Hypothalamus (tissue), 51 donors: ENCODE measurements at regions not wholly inside any gene's neighbourhood (a gene's known extent, or its start where the extent isn't known, plus 50 kb on each side); places are given as distances from the start of the nearest gene placed in this dataset.

ENCODE experiments used
- DNase-seq, 51 donors: peaks; one replicate each; lab custom pipeline; 2025; lab: John Stamatoyannopoulos, UW

- DNase-seq = no peak
These were observed 1376.5 kb upstream of the ADGRL2 start for GRCh38 chr1:80424249-80424648.

GRCh38 chr1:80418134-80418533 lies 1382.6 kb upstream of the ADGRL2 start:
- no peak for DNase-seq

GRCh38 chr1:80417671-80418070 lies 1383.1 kb upstream of the ADGRL2 start:
- no peak for DNase-seq

DNA sequence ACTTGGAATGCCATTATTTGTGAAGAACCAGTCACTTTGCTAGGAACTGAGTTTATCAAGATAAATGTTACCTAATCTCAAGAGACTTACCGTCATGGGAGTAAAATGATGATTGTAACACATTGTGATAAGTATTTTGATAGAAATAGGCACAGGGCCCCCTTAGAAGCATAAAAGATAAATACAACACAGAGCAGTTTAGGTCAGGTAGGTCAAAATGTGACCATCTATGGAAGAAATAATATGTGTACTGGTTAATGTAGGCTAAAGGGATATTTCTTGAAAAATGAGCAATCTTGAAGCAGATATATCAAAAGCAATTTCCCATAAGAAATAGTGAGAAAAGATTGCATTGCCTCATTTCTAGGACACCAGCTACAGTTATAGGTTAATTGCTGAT lies 1386.8 kb upstream of the ADGRL2 start:
- DNase-seq = no peak

GRCh38 chr1:80410233-80410632 lies 1390.5 kb upstream of the ADGRL2 start:
- DNase-seq = no peak

DNA sequence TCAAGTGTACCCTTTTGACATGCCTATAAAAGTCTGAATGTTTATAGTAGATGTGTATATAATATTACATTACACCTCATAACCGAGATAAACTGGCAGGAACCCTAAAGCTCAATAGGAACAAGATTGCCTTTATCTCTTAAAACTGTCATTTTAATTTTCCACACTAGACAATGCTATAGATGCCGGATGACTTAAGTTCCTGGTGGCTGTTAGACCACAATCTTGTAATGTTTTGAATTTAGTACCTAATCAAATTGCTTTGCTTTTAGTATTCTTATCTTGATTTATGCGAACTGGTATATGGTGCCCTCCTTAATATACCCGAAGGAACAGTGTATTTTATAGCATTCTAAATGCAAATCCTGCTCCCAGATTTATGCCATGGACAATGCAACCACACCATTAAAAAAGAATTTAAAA lies 1397.0 kb upstream of the ADGRL4 start:
- no peak for DNase-seq

DNA sequence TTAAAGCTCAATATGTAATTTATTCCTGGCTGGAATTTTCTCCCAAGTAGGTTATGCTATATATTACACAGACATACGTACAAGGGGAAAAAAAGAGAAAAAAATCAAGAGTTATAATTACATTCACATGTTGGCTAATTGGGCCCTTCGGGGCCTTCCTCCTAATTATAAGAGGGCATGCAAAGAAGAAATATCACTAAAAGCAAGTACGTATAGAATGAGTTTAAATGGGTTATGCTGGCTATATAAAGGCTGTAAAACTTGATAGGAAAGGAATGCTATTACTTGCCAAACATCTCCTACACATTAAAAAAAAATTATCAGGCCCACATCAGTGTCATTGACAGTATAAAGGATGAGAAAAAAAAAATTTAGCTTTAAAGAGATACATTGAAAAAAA lies 1396.1 kb upstream of the ADGRL4 start:
- DNase-seq = no peak

- DNase-seq = no peak
These were observed 1395.2 kb upstream of the ADGRL4 start for GRCh38 chr1:80401757-80402156.

DNA sequence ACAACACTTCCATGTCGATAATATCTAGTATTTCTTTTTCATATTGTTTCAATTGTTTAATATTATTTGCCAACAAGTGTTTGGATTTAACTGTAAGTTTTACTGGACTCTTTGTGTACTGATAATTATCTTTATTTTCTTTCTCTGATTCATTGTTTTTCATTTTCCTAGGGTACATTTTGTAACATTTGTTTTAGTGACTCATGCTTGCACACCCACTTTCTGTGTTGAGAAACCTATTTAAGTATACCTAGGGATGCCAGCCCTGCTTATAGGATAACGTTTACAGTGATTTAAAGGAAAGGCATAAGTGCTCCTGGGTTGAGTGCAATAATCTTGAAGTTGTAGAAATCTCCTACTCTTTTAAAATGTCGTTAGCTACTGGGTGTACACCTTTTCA lies 1386.0 kb upstream of the ADGRL4 start:
- DNase-seq = no peak

GRCh38 chr1:80385650-80386049 lies 1379.1 kb upstream of the ADGRL4 start:
- no peak for DNase-seq

- DNase-seq = no peak
These were observed 1378.4 kb upstream of the ADGRL4 start for GRCh38 chr1:80384959-80385358.

GRCh38 chr1:80384083-80384830 lies 1377.7 kb upstream of the ADGRL4 start:
- no peak for DNase-seq

GRCh38 chr1:80375662-80376061 lies 1369.1 kb upstream of the ADGRL4 start:
- DNase-seq = no peak

DNA sequence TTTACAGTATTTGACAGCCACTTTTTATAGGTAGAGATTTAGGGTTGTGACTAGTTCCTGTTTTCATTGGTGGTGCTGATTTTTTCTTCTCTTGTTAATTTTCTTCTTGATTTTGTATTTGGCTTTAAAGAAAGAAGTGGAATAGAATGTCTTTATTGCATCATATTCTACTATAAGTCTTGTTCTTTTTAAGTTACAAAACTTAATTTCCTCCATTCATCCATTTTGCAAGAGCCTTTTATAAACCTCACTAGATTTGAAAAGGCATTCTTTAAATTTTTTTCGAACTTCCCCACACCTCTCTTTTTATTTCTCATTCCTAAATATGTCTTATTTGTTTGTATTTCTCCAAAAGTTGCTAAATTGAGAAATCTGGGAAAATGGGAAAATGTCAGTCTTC lies 1368.6 kb upstream of the ADGRL4 start:
- DNase-seq = no peak

- DNase-seq = no peak
These were observed 1363.2 kb upstream of the ADGRL4 start for GRCh38 chr1:80369780-80370179.

DNA sequence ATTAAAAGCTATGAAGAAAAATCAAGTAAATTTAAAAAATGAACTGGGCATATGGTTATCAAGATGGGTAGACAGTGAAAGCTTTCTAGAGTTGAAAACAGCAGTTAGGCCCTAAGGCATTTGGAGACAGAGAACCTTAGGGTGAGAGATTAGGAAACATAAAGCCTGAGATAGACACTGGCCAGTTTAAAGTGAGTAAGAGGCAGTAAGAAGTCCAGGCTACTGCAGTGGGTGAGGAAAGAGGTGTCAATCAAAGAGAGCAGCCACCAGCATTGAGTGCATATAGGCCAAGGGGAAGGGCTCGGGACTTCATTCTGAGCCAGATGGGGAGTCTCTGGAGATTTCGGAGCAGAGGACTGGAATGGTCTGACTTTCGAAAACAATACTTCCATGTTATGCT lies 1360.5 kb upstream of the ADGRL4 start:
- no peak for DNase-seq

- no peak for DNase-seq
These were observed 1359.0 kb upstream of the ADGRL4 start for GRCh38 chr1:80365359-80366021.

DNA sequence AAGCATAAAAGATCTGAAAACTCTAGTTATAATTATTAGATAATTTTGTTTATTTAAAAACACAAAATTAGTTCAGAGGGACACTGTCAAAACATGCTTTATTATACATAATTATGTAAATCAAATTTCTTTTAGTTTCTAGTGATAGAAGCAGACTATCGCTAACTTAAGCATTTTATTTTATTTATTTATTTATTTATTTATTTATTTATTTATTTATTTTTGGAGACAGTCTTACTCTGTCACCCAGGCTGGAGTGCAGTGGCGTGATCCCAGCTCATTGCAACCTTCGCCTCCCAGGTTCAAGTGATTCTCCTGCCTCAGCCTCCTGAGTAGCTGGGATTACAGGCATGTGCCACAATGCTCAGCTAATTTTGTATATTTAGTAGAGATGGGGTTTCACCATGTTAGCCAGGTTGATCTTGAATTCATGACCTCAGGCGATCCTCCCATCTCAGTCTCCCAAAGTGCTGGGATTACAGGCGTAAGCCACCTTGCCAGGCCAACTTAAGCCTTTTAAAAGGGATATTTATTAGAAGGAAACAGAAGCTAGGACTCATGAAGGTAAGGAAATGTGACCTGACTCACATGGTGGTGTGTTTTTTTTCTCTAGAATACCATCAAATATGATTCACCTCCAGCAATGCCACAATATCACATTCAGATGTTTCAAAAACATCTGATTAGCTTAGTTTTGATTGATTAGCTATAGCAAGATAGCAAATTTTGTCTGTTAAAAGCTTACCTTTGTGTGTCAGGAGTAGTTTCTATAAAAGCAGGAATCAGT lies 1357.4 kb upstream of the ADGRL4 start:
- DNase-seq = no peak

- DNase-seq = no peak
These were observed 1353.1 kb upstream of the ADGRL4 start for GRCh38 chr1:80359666-80360065.

GRCh38 chr1:80349218-80349617 lies 1342.7 kb upstream of the ADGRL4 start:
- no peak for DNase-seq

DNA sequence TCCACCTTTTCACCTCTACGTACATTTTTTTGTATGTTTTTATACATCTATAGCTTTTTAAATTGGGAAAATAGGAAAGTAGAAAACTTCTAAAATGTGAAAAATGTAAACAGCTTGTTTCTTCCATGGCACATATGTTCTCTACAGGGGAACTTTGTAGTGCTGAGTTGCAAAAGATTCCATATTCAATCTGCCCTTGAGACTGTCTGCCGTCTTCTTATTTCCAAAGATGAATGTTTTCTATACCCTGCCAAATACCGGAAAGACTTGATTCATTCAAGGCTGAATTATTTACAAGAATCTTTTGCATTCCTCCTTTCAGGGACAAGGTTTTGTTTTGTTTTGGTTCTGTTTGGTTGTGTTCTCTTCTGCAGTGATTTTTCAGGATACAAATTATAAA lies 1334.5 kb upstream of the ADGRL4 start:
- no peak for DNase-seq

- no peak for DNase-seq
These were observed 1311.6 kb upstream of the ADGRL4 start for GRCh38 chr1:80318108-80318507.
